ENCODE measurements at regions not wholly inside any gene's neighbourhood (a gene's known extent, or its start where the extent isn't known, plus 50 kb on each side); places are given as distances from the start of the nearest gene placed in this dataset.

- TF ChIP-seq CTCF (IDR thresholded peaks at IDR 0.05; ENCODE audit: insufficient read depth, low read depth, low read length) (no peak), EZH2 (IDR thresholded peaks at IDR 0.05; ENCODE audit: insufficient read depth, low read length) (no peak)
Observed at GRCh38 chr3:6351752-6352151, 509.2 kb upstream of the GRM7 start.
